KBM-7 (cell line): ENCODE measurements at regions not wholly inside any gene's neighbourhood (a gene's known extent, or its start where the extent isn't known, plus 50 kb on each side); places are given as distances from the start of the nearest gene placed in this dataset.
"Not testable (repeated sequence)": the region's sequence is repeated elsewhere in the genome, so short reads cannot be mapped to it uniquely, and the experiment has no call there.

Source experiments
- DNase-seq: peaks from one replicate; pipeline ENCODE4 v3.0.0-alpha.2; 2015
- in situ Hi-C: fragments of 300-500 bp; cut with MboI; formaldehyde crosslinking; loops from 2 replicates; pipeline ENCODE4 v1.14.3; 2020; ENCODE audit warnings: low sequenced_read_pairs, low pct_unique_long_range_greater_than_20kb, mixed read lengths

GRCh38 chr7:119761776-119762175, 511.2 kb upstream of the KCND2 start:
- DNase-seq = no peak
- in situ Hi-C loops = no loop called here

GRCh38 chr7:119782286-119782685, 490.7 kb upstream of the KCND2 start:
- in situ Hi-C loops = no loop called here
- no peak for DNase-seq

GRCh38 chr7:119783799-119784198, 489.2 kb upstream of the KCND2 start:
- in situ Hi-C loops = no loop called here
- no peak for DNase-seq

DNA sequence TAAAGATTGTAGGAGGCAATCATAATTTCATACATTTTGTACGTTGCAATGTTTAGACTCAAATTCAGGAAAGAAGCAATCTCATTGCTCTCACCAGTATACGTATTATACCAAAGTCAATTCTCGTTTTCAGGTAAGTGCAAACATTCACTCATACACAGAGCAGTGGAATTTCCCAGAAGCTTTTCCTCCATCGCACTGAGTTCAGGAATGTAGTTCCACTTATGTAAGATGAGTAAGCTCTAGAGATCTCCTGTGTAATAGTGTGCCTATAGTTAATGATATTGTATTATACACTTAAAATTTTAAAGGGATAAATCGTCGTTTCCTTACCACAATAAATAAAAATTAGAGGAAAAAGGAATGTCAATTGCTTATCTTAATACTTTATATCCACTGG, 470.8 kb upstream of the KCND2 start:
- DNase-seq = no peak
- in situ Hi-C loops = no loop called here

GRCh38 chr7:119825091-119825655, 447.8 kb upstream of the KCND2 start:
- in situ Hi-C loops = no loop called here
- DNase-seq = no peak

GRCh38 chr7:119826547-119826946, 446.4 kb upstream of the KCND2 start:
- no peak for DNase-seq
- in situ Hi-C loops = no loop called here

DNA sequence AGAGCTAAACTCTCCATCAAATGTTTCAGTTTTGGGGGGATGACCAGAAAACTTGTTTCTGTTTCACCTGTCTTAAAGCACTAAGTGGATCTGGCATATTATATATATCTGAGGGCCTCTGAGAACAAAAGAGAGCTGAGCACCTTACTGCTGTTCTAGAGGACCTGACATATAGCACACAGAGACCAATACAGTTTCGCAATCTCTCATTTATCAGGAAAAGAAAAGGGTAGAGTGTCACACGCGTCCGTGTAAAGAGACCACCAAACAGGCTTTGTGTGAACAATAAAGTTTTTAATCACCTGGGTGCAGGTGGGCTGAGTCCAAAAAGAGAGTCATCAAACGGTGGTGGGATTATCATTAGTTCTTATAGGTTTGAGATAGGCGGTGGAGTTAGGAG, 434.5 kb upstream of the KCND2 start:
- in situ Hi-C loops = no loop called here
- DNase-seq = no peak

GRCh38 chr7:119842337-119842736, 430.6 kb upstream of the KCND2 start:
- DNase-seq = no peak
- in situ Hi-C loops = no loop called here

DNA sequence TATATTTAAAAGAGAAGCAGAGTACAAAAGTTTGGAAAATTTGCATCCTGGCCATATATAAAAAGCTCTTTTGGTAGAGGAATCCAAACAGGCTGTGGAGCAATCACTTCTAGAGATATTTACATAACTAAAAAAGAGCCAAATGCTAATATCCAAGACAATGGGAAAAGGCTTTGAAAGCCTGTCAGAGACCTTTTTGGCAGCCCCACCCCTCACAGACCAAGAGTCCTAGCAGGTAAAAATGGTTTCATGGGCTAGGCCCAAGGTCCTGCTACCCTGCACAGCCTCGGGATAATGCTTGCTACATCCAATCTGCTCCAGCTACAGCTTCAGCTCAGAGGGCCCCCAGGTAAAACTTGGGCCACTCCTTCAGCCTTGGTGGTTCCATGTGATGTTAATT, 430.2 kb upstream of the KCND2 start:
- DNase-seq = no peak
- in situ Hi-C loops = no loop called here

DNA sequence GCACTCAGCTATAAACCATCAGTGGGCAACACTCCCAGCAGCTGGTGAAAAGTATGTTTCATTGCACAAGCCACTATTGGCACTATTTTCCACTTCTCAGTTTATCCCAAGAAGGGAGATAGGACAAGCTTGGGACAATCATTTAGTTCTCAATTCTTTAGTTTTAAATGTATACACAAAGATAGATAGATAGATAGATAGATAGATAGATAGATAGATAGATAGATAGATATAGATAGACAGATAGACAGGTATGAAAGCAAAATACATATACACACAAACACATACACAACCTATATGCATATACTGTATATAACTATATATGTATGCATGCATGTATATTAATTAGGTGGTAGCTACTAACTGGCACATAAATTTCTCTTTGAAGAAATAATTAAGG, 411.6 kb upstream of the KCND2 start:
- in situ Hi-C loops = no loop called here
- no peak for DNase-seq

DNA sequence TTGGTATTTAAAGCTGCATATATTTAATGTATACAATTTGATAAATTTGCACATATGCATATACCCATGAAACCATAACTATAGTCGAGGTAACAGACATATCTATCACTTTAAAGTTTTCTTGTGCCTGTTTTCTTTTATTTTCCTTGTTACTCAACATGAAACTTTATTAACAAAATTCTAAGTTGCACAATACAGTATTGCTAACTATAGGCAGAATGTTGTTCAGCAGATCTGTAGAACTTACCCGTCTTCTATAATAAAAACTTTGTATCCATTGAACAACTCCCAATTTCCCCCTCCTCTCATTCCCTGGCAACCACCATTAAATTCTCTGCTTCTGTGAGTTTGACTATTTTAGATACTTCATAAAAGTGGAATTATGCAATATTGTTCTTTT, 404.6 kb upstream of the KCND2 start:
- DNase-seq = no peak
- in situ Hi-C loops = no loop called here

GRCh38 chr7:119879835-119880234, 393.1 kb upstream of the KCND2 start:
- in situ Hi-C loops = no loop called here
- no peak for DNase-seq

DNA sequence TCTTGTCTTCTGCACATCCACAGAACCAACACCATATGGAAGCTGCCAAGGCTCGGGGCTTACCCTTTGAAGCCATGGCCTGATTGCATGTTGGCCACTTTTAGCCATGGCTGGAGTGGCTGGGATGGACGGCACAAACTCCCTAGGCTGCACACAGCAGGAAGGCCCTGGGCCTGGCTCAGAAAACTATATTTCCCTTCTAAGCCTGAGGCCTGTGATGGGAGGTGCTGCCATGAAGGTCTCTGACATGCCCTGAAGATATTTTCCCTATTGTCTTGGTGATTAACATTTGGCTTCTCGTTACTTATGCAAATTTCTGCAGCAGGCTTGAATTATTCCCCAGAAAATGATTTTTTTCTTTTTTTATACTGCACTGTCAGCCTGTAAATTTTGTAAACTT, 387.0 kb upstream of the KCND2 start:
- in situ Hi-C loops = no loop called here
- no peak for DNase-seq

GRCh38 chr7:119886525-119886924, 386.4 kb upstream of the KCND2 start:
- in situ Hi-C loops, DNase-seq: not testable (repeated sequence)

GRCh38 chr7:119888251-119888650, 384.7 kb upstream of the KCND2 start:
- no peak for DNase-seq
- in situ Hi-C loops = no loop called here

DNA sequence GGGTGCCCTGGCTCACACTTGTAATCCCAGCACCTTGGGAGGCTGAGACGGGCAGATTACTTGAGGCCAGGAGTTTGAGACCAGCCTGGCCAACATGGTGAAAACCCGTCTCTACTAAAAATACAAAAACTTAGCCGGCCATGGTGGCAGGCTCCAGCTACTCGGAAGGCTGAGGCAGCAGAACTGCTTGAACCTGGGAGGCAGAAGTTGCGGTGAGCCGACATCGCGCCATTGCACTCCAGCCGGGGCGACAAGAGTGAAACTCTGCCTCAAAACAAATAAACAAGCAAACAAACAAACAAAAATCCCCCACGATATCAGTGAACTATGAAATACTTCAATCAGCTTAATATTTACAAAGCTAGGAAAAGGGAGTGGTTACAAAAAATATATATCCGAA, 382.3 kb upstream of the KCND2 start:
- DNase-seq = no peak
- in situ Hi-C loops = no loop called here

DNA sequence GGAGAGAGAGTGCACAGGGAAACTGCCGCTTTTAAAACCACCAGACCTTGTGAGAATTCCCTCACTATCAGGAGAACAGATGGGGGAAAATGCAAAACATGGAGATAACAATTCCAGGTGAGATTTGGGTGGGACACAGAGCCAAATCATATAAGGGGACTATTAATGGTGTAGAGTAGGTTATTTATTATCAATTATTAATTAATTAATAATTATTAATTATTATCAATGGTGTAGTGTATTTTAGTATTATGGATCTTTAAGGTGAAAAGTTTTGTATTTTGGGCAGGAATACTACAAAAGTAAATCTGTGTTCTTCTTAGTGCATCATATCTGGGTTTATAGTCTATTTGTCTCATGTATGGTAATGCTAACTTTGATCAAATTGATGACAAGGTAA, 377.7 kb upstream of the KCND2 start:
- DNase-seq = no peak
- in situ Hi-C loops = no loop called here

GRCh38 chr7:119896386-119896785, 376.6 kb upstream of the KCND2 start:
- in situ Hi-C loops = no loop called here
- DNase-seq = no peak

GRCh38 chr7:119900996-119901672, 371.8 kb upstream of the KCND2 start:
- in situ Hi-C loops = no loop called here
- no peak for DNase-seq

DNA sequence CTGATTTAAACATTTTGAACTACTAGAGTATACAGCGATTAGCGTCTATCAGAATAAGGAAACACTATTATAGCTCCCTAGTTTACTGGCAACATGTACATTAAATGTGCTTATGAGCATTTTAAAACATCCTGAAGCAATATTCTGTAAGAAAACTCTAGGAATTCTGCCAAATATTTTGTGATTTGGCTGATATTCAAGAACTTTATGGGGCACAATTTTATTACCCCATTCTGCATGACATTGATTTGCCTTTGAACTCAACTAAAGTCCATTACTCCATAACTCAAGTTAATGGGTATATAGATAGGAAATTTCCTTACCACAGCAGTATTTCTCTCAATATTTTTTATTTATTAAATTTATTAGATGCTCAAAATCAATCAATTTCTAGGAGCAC, 369.9 kb upstream of the KCND2 start:
- DNase-seq = no peak
- in situ Hi-C loops = no loop called here

GRCh38 chr7:119905495-119905894, 367.5 kb upstream of the KCND2 start:
- in situ Hi-C loops = no loop called here
- DNase-seq = no peak
